NCI-H2107 treated with DMSO at 0.1 percent for 48 hours (cell line): ENCODE measurements at regions not wholly inside any gene's neighbourhood (a gene's known extent, or its start where the extent isn't known, plus 50 kb on each side); places are given as distances from the start of the nearest gene placed in this dataset.
"Not testable (repeated sequence)": the region's sequence is repeated elsewhere in the genome, so short reads cannot be mapped to it uniquely, and the experiment has no call there.

ENCODE experiments used
- DNase-seq: peaks from one replicate; lab custom pipeline; 2025; ENCODE audit not compliant: unreplicated experiment; lab: John Stamatoyannopoulos, UW

DNA sequence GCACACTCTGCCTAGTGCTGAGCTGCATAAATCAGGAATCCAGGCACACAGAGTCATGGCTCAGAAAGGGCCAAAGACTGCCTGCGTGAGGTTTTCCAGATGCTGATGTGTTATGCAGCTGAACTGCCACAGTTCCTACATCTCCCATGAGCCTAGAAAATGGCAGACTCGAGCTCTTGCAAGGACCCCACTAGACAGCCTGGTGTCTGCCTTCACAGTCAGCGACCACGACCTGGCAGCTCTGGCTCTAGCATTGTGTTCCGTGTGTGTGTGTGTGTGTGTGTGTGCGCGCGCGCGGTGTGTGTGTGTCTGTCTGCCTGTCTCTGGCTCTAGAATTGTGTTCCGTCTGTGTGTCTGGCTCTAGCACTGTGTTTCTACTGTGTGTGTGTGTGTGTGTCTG lies 203.6 kb upstream of the AGTR2 start:
- DNase-seq: no peak

DNA sequence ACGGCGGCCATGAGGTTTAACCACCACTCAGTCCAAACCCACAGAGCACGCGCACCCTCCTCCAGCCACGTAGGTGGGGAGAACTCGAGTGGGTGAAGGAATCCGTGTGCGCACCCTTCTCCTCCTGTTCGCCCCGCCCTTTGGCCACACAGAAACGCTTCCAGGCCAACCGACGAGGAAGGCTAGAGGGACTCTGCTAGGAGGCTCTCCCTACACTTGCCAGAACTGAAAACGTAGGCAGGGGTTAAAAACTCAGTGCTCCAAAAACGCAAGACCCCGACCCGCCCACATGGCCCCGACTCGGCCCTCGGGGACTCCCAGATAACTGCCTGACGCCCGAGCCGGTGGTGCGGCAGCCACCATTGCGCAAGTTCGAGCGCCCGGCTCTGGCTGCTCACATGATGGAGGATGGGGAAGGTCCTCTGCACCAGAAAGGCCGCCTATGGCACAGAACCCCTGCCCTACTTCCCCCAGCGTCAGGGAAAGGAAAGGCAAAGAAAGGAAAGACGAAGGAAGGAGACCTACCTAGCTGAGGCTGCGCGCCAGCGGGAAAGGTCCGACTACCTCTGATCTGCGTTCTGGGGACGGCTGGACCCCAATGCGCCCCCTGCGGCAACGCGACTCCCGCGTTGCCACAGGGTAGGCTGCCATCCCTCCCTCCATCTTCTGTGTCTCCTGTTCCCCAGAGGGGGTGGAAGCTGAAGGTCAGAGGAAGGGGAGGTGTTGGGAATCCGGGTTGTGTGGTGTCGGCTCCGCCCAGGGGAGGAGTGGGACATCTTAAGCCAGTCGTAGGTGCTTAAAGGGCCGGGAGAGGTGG lies 201.9 kb upstream of the AGTR2 start:
- peak; percentile 68 for DNase-seq

DNA sequence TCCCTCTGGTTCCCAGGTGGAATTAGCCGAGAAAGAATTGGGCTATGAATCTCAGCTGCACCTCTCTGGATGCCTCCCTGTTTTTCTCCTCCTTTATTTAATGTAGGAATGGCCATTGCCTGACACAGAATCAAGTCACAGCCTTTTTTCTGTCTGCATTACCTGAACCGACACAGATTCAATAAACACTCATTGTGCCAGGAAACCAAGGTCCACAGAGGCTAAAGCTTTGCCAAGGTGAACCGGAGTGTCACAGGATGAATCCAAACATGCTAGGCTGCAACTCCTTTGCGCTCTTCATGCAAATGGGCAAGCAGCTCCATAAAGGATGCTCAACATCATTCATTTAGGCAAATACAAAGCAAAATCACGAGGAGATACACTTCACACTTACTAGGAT lies 199.8 kb upstream of the AGTR2 start:
- no peak for DNase-seq

DNA sequence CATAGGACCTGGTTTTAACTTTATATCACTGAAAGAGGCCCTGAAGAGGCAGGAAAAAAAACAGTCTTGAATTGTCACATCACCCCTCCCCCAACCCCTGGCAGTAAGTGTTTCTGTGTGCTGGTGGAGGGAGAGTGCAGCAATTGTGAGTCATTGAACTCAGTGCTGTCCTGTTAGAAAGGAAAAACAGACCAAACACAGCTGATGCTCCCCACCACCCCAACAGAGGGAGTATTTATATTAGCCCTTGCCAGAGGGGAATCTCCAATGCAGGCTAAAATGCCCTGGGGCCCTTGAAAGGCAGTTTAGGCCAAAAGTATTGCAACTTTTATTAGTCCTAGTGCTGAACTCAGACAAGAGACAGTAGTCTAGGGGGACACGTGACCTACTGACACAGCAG lies 197.8 kb upstream of the AGTR2 start:
- no peak for DNase-seq

DNA sequence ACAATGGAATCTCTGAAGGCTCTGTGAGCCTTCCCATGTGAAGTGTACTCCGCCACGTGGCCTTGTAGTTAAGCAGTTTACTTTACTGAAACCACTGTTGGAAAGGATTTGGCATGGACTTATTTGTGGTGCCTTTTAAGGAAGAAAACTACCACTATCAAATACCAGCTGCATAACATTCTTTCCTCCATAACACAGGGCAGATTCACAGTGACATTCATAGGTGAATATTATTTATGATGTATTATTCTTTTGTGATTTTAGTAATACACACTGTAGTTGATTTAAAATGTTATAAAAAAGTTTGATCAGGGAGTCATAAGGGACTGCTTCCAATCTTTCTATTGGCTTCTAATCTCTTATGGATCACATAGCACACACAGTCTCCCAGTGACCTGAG lies 192.5 kb upstream of the AGTR2 start:
- no peak for DNase-seq

DNA sequence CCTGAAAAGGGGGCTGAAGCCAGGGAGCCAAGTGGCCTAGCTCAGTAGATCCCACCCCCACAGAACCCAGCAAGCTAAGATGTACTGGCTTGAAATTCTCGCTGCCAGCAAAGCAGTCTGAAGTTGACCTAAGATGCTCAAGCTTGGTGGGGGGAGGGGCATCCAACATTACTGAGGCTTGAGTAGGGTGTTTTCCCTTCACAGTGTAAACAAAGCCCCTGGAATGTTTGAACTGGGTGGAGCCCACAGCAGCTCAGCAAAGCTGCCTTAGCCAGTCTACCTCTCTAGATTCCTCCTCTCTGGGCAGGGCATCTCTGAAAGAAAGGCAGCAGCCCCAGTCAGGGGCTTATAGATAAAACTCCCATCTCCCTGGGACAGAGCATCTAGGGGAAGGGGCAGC lies 187.4 kb upstream of the AGTR2 start:
- not testable (repeated sequence) for DNase-seq

DNA sequence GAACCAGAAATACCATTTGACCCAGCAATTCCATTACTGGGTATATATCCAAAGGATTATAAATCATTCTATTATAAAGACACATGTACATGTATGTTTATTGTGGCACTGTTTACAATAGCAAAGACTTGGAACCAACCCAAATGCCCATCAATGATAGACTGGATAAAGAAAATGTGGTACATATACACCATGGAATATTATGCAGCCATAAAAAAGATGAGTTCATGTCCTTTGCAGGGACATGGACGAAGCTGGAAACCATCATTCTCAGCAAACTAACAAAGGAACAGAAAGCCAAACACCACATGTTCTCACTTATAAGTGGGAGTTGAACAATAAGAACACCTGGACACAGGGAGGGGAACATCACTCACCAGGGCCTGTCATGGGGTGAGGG lies 183.1 kb upstream of the AGTR2 start:
- not testable (repeated sequence) for DNase-seq

DNA sequence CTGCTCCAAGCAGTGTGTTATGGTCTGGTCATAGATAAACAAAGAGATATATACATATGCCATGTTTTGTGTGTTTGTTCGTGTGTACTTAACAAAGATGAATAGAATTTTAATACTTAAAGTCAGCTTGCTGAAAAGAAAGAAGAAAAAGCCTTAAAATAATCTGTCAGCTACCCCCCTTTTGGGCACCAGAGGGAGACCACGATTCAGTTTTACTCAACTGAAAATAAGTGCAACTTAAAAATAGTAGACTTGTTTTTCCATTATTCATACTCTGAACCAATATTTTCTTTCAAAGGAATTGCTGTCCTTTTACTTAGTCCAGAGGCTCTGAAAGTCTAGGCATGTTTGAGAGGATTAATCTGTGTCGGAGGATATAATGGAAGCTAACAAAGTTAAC lies 181.7 kb upstream of the AGTR2 start:
- no peak for DNase-seq

DNA sequence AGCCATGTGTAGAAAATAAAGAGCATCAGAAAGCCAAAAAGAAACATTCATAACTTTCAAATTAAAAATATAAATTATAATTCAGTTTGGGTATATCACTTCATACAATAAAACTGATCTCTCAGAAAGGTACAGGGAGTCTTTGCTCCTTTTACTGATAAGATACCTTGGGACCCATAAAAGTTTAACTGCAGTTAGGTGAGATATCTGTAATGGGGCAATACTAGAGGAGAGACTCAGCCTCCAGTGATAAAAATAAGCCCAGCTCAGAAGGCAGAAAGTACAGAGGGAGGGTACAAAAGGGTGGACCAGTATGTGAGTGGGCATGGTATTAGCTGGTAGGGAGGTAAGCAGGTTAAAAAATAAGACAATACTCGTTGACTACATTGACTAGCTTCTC lies 180.9 kb upstream of the AGTR2 start:
- no peak for DNase-seq

DNA sequence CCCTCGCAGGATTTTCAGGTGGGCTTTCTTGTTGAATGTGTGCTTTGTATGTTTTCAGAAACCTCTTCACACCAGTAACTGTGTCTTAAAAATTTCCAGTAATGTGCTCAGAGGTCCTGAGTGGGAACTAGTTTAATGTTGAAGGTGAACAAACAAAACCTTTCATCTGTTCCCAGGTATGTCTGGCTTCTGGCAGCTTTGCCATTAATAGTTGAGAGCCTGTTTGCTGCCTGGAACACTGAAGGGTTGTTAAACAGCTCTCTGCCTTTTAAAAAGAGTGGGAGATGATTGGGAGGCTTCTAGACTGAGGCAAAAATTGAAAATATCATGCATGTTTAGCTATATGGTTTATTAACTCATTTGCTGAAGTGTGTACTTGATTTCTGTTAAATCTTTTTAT lies 161.2 kb upstream of the AGTR2 start:
- no peak for DNase-seq

DNA sequence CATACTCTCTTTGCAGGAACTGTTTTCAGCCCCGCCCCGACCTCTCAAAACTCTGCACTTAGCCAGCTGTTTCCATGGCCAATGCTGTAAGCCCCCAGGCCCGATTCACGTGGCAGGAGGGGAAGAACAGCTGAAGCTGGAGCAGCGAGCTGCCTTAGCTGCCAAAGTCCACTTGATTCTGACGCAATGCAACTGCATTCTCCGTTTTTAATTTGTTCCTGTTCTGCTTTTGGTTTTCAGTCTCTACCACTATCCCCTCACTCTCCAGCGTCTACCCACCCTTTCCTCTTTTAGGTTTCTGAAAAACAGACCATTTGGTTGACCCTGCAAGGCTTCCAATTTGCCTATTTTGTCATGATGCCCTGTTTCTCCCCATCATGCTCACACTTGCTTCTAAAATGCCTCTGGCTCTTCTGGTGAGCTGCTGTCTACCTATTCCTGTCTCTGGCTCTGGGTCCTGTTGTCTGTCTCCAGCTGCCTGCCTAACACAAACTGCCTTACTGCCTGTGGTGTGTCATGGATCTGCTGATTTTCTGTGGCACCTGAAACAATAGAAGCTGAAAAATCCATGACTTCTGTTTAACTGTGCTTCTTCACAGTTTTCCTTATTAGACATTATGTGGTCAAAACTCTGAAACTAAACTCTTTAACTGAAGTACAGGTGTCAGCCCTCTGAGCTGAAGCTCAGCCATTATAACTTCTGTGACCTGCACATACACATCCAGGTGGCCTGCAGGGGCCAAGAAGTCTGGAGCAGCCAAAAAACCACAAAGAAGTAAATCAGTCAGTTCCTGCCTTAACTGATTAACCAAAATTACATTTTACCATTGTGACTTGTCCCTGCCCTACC lies 160.5 kb upstream of the AGTR2 start:
- DNase-seq: no peak

DNA sequence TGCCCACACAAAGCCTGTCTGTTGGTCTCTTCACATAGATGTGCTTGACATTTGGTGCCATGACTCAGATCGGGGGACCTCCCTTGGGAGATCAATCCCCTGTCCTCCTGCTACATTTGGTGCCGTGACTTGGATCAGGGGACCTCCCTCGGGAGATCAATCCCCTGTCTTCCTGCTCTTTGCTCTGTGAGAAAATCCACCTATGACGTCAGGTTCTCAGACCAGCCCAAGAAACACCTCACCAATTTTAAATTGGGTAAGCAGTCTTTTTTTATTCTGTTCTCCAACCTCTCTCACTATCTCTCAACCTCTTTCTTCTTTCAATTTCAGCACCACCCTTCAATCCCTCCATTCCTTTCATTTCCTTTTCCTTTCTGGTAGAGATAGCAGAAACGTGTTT lies 159.6 kb upstream of the AGTR2 start:
- DNase-seq: no peak

DNA sequence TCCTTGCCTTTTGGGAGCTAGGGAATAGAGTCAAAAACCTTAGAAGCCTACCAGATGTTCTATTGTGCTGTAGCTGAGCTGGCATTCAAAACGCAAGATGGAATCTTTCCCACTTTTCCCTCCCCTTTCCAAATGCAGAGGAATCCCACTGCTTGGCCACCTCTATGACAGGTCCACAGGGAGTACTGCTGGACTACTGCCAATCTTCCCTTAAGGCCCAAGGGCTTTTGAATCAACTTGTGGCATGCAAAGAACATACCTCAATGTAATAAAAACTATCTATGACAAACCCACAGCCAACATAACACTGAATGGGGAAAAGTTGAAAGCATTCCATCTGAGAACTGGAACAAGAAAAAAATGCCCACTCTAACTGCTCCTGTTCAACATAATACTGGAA lies 139.2 kb upstream of the AGTR2 start:
- no peak for DNase-seq
